ENCODE measurements at regions not wholly inside any gene's neighbourhood (a gene's known extent, or its start where the extent isn't known, plus 50 kb on each side); places are given as distances from the start of the nearest gene placed in this dataset.

- BruUV-seq (replicated peaks): no TSS peak
These were observed 279.4 kb upstream of the SPTLC3 start for GRCh38 chr20:12729326-12729725.

More at GRCh38 chr20:12729326-12729725, 279.4 kb upstream of the SPTLC3 start:
- Histone ChIP-seq H3K4me2 (ENCODE audit: insufficient read depth, low read length) (no peak overlapping the region), H3K9ac (replicated peaks; ENCODE audit: extremely low read depth, insufficient read depth, low read length) (no peak overlapping the region), H4K20me1 (replicated peaks; ENCODE audit: control insufficient read depth, extremely low read depth, insufficient read depth, low read length) (no peaks in the 10 kb centered on the region), H3K4me3 (replicated peaks in 1 of 3; ENCODE audit: insufficient read depth in 1 of 3, low read depth in 1 of 3, low read length in 3 of 3) (no peak overlapping the region), H3K27ac (ENCODE audit: insufficient read depth, low read depth, low read length) (no peak overlapping the region), H3K27me3 (ENCODE audit: control insufficient read depth in 2 of 2, insufficient read depth in 2 of 2, low read length in 2 of 2) (no peaks in the 10 kb centered on the region), H2AFZ (ENCODE audit: low read depth, low read length) (no peak overlapping the region), H3K9me1 (replicated peaks; ENCODE audit: control insufficient read depth, extremely low read depth, insufficient read depth, low read length) (no peaks in the 10 kb centered on the region), H3K36me3 (ENCODE audit: control insufficient read depth in 2 of 2, extremely low read depth in 1 of 2, insufficient read depth in 2 of 2, low read length in 2 of 2) (no peaks in the 10 kb centered on the region), H3K4me1 (ENCODE audit: control insufficient read depth, extremely low read depth, insufficient read depth, low read length) (no peaks in the 10 kb centered on the region), H3K79me2 (ENCODE audit: control insufficient read depth, insufficient read depth, low read length) (no peaks in the 10 kb centered on the region), H3K9me3 (replicated peaks; ENCODE audit: control insufficient read depth, insufficient read depth, low read length) (peaks cover 2% of the 10 kb centered on the region)
- intact Hi-C loops (cut with micrococcal nuclease): no loop called here
- DNase-seq (ENCODE audit: low read depth, low spot score) (no peak), FAIRE-seq (no peak)
- dilution Hi-C loops (cut with MboI; ENCODE audit: extremely low pct_ligation_motif_present, low sequenced_read_pairs): no loop called here
- POLR2A ChIA-PET: no interaction called here
- no peak for TF ChIP-seq MAX (IDR thresholded peaks at IDR 0.05; ENCODE audit: insufficient read depth, insufficient read length)
- no peak for TF ChIP-seq JUN (IDR thresholded peaks at IDR 0.05; ENCODE audit: borderline replicate concordance, insufficient read depth, insufficient read length, low read depth)
- no peak for TF ChIP-seq FOS (IDR thresholded peaks at IDR 0.05; ENCODE audit: borderline replicate concordance, insufficient read depth, low read length)
- no peak for TF ChIP-seq GATA2 (IDR thresholded peaks at IDR 0.05; ENCODE audit: insufficient read depth, insufficient read length, low read depth, low read length)
- TF ChIP-seq CTCF (IDR thresholded peaks at IDR 0.05; ENCODE audit: extremely low read depth in 1 of 2, insufficient read depth in 1 of 2, low read depth in 1 of 2, low read length in 2 of 2): no peak
- TF ChIP-seq MYC (IDR thresholded peaks at IDR 0.05; ENCODE audit: low read depth, low read length): no peak
- TF ChIP-seq POLR2AphosphoS5 (IDR thresholded peaks at IDR 0.05; ENCODE audit: insufficient read depth, low read depth, low read length): no peak
- no peak for TF ChIP-seq EZH2 (IDR thresholded peaks at IDR 0.05; ENCODE audit: borderline replicate concordance, low read depth, low read length, severe bottlenecking)
- TF ChIP-seq POLR2A (IDR thresholded peaks at IDR 0.05; ENCODE audit: low read depth, low read length): no peak
- CTCF ChIA-PET: no interaction called here
